ENCODE measurements at regions not wholly inside any gene's neighbourhood (a gene's known extent, or its start where the extent isn't known, plus 50 kb on each side); places are given as distances from the start of the nearest gene placed in this dataset.
"Not testable (repeated sequence)": the region's sequence is repeated elsewhere in the genome, so short reads cannot be mapped to it uniquely, and the experiment has no call there.

DNA sequence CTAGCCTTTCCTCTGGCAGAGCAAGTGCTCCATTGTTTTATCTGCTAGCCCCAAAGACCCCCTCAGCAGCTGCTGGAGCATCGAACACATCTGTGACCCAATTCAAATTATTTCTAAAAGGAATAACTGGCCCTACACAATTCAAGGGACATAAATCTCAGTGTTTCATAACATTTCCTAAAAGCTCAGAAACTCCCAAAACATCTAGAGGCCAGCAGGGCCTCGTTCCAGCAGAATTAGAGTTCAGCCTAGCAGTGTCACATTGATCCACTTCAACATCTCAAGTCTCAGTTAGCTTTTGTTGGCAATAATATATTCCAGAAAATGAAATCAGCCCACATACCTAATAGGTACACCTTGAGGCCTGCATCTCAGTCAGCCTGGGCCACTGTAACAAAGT lies 179.1 kb downstream of the ETAA1 start:
- Histone ChIP-seq H3K4me3 (ENCODE audit: low read depth, low read length) (no peak overlapping the region), H3K9ac (ENCODE audit: low read depth, low read length) (no peak overlapping the region), H3K36me3 (ENCODE audit: control insufficient read depth, insufficient read depth, low read length) (no peaks in the 10 kb centered on the region), H3K4me1 (ENCODE audit: control insufficient read depth, insufficient read depth, low read length) (no peaks in the 10 kb centered on the region), H3K9me3 (ENCODE audit: control insufficient read depth, insufficient read depth, low read length) (no peaks in the 10 kb centered on the region), H3K27me3 (ENCODE audit: control insufficient read depth, insufficient read depth, low read length) (no peaks in the 10 kb centered on the region)

DNA sequence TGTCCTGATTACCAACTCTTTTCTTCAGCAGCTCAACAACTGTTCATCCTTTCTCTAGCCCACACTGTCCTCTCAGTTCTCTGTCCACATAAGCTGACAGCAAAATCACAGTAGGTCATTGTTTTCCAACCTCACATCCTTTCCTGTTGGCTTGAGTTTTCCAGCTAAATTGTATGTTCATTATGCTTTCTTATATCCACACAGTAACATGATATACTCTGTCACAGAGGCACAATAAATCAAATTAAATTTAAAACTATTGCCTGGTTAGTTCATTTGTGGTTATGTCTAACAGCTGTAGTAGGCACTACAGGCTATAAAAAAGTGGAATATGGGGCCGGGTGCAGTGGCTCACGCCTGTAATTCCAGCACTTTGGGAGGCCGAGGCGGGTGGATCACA lies 179.9 kb downstream of the ETAA1 start:
- H3K9ac ChIP-seq (ENCODE audit: low read depth, low read length): no peak overlapping the region
- H3K36me3 ChIP-seq (ENCODE audit: control insufficient read depth, insufficient read depth, low read length): no peaks in the 10 kb centered on the region
- H3K27me3 ChIP-seq (ENCODE audit: control insufficient read depth, insufficient read depth, low read length): no peaks in the 10 kb centered on the region
- H3K4me3 ChIP-seq (ENCODE audit: low read depth, low read length): no peak overlapping the region
- H3K9me3 ChIP-seq (ENCODE audit: control insufficient read depth, insufficient read depth, low read length): no peaks in the 10 kb centered on the region
- H3K4me1 ChIP-seq (ENCODE audit: control insufficient read depth, insufficient read depth, low read length): no peaks in the 10 kb centered on the region

DNA sequence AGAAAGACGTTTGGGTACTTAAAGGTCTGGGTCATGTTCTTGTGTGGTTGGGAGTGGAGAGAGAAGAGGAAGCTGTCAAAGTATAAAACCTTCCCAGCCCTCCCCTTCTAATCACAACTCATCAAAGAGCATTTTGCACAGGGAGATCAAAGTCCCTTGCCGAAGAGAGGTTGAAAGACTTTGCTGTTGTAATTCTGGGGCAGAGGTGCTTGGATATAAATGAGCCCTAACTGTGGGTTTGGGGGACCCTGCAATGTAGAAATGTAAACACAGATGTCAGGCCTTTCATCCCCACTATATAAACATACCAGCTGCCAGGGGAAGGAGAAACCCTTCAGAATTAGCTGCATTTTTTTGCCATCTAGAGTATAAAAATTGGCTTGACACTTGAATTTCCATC lies 182.1 kb downstream of the ETAA1 start:
- H3K9me3 ChIP-seq (ENCODE audit: control insufficient read depth, insufficient read depth, low read length): no peaks in the 10 kb centered on the region
- no peak overlapping the region for H3K4me3 ChIP-seq (ENCODE audit: low read depth, low read length)
- H3K4me1 ChIP-seq (ENCODE audit: control insufficient read depth, insufficient read depth, low read length): no peaks in the 10 kb centered on the region
- no peaks in the 10 kb centered on the region for H3K36me3 ChIP-seq (ENCODE audit: control insufficient read depth, insufficient read depth, low read length)
- no peak overlapping the region for H3K9ac ChIP-seq (ENCODE audit: low read depth, low read length)
- H3K27me3 ChIP-seq (ENCODE audit: control insufficient read depth, insufficient read depth, low read length): no peaks in the 10 kb centered on the region

DNA sequence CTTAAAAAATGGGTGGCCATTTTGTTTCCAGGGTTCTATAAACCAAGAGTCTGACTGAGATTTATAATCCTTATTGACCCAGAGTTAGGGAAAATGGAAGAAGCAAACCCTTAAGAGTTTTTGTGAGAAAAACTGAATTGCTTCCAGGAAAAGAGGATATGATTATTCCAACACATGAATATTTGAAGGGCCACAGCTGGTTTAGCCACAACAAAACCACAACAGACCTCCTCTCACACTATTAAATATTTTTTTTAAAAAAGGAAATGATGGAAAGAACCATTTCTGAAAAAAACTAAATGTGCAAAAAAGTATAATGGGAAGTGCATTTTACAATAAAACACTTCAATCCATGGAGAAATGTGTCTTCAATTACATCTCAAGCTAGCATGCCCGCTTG lies 182.7 kb downstream of the ETAA1 start:
- Histone ChIP-seq H3K36me3 (ENCODE audit: control insufficient read depth, insufficient read depth, low read length) (no peaks in the 10 kb centered on the region), H3K4me1 (ENCODE audit: control insufficient read depth, insufficient read depth, low read length) (no peaks in the 10 kb centered on the region), H3K27me3 (ENCODE audit: control insufficient read depth, insufficient read depth, low read length) (no peaks in the 10 kb centered on the region), H3K4me3 (ENCODE audit: low read depth, low read length) (no peak overlapping the region), H3K9ac (ENCODE audit: low read depth, low read length) (no peak overlapping the region), H3K9me3 (ENCODE audit: control insufficient read depth, insufficient read depth, low read length) (no peaks in the 10 kb centered on the region)

DNA sequence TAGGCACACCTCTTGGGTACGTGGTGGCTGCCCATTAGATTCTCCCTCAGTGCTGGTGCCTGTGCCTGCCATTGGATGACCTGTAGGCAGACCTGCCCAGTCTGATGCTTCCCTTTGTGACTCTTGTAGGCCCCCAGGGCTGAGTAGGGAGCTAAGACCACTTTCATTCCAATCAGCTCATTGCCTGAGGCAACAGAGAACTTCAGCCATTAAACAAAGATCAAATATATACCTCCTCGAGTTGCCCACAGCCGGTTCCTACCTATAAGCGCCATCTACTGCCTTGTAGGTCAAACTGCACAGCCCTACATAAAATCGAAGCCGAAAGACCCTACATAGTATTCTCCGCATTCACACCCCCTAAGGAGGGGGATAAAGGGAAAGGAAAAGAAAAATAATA lies 184.6 kb downstream of the ETAA1 start:
- no peaks in the 10 kb centered on the region for H3K36me3 ChIP-seq (ENCODE audit: control insufficient read depth, insufficient read depth, low read length)
- no peak overlapping the region for H3K4me3 ChIP-seq (ENCODE audit: low read depth, low read length)
- H3K9me3 ChIP-seq (ENCODE audit: control insufficient read depth, insufficient read depth, low read length): no peaks in the 10 kb centered on the region
- H3K4me1 ChIP-seq (ENCODE audit: control insufficient read depth, insufficient read depth, low read length): no peaks in the 10 kb centered on the region
- no peak overlapping the region for H3K9ac ChIP-seq (ENCODE audit: low read depth, low read length)
- H3K27me3 ChIP-seq (ENCODE audit: control insufficient read depth, insufficient read depth, low read length): no peaks in the 10 kb centered on the region

DNA sequence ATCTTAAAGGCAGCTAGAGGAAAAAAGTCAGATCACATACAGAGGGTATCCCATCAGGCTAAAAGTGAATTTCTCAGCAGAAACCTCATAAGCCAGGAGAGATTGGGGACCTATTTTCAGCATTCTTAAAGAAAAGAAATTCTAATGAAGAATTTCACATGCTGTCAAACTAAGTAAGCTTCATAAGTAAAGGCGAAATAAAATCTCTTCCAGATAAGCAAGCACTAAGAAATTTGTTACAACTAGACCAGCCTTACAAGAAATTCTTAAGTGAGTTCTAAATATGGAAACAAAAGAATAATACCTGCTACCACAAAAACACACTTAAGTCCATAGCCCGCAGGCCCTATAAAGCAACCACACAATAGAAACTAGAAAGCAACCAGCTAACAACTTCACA lies 186.1 kb downstream of the ETAA1 start:
- H3K4me1 ChIP-seq (ENCODE audit: control insufficient read depth, insufficient read depth, low read length): no peaks in the 10 kb centered on the region
- H3K36me3 ChIP-seq (ENCODE audit: control insufficient read depth, insufficient read depth, low read length): no peaks in the 10 kb centered on the region
- H3K27me3 ChIP-seq (ENCODE audit: control insufficient read depth, insufficient read depth, low read length): no peaks in the 10 kb centered on the region
- H3K4me3 ChIP-seq (ENCODE audit: low read depth, low read length): no peak overlapping the region
- H3K9me3 ChIP-seq (ENCODE audit: control insufficient read depth, insufficient read depth, low read length): no peaks in the 10 kb centered on the region
- H3K9ac ChIP-seq (ENCODE audit: low read depth, low read length): no peak overlapping the region

DNA sequence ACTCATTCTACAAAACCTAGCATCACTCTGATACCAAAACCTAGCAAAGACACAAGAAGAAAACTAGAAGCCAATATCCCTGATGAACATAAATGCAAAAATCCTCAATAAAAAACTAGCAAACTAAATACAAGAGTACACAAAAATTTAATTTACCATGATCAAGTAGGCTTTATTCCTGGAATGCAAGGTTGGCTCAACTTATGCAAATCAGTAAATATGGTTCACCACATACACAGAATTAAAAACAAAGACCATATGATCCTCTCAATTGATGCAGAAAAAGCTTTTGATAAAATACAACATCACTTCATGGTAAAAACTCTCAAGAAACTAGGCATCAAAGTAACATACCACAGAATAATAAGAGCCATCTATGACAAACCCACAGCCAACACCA lies 188.3 kb downstream of the ETAA1 start:
- Histone ChIP-seq H3K4me1 (ENCODE audit: control insufficient read depth, insufficient read depth, low read length) (no peaks in the 10 kb centered on the region), H3K9me3 (ENCODE audit: control insufficient read depth, insufficient read depth, low read length) (no peaks in the 10 kb centered on the region), H3K27me3 (ENCODE audit: control insufficient read depth, insufficient read depth, low read length) (no peaks in the 10 kb centered on the region), H3K4me3 (ENCODE audit: low read depth, low read length) (no peak overlapping the region), H3K36me3 (ENCODE audit: control insufficient read depth, insufficient read depth, low read length) (no peaks in the 10 kb centered on the region), H3K9ac (ENCODE audit: low read depth, low read length) (no peak overlapping the region)

DNA sequence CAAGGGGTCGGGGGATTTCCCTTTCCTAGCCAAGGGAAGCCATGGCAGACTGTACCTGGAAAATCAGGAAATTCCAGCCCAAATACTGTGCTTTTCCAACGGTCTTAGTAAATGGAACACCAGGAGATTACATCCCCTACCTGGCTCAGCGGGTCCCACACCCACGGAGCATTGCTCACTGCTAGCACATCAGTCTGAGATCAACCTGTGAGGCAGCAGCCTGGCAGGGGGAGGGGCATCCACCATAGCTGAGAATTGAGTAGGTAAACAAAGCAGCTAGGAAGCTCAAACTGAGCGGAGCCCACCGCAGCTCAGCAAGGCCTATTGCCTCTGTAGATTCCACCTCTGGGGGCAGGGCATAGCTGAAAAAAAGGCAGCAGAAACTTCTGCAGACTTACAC lies 192.0 kb downstream of the ETAA1 start:
- not testable (repeated sequence) for H3K27me3 ChIP-seq (ENCODE audit: control insufficient read depth, insufficient read depth, low read length); H3K9ac ChIP-seq (ENCODE audit: low read depth, low read length); H3K36me3 ChIP-seq (ENCODE audit: control insufficient read depth, insufficient read depth, low read length); H3K4me1 ChIP-seq (ENCODE audit: control insufficient read depth, insufficient read depth, low read length); H3K9me3 ChIP-seq (ENCODE audit: control insufficient read depth, insufficient read depth, low read length); H3K4me3 ChIP-seq (ENCODE audit: low read depth, low read length)

DNA sequence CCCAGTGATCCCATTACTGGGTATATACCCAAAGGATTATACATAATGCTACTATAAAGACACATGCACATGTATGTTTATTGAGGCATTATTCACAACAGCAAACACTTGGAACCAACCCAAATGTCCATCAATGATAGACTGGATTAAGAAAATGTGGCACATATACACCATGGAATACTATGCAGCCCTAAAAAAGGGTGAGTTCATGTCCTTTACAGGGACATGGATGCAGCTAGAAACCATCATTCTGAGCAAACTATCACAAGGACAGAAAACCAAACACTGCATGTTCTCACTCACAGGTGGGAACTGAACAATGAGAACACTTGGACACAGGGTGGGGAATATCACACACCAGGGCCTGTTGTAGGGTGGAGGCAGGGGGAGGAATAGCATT lies 197.4 kb downstream of the ETAA1 start:
- not testable (repeated sequence) for H3K27me3 ChIP-seq (ENCODE audit: control insufficient read depth, insufficient read depth, low read length); H3K9me3 ChIP-seq (ENCODE audit: control insufficient read depth, insufficient read depth, low read length); H3K4me1 ChIP-seq (ENCODE audit: control insufficient read depth, insufficient read depth, low read length); H3K36me3 ChIP-seq (ENCODE audit: control insufficient read depth, insufficient read depth, low read length); H3K4me3 ChIP-seq (ENCODE audit: low read depth, low read length); H3K9ac ChIP-seq (ENCODE audit: low read depth, low read length)

DNA sequence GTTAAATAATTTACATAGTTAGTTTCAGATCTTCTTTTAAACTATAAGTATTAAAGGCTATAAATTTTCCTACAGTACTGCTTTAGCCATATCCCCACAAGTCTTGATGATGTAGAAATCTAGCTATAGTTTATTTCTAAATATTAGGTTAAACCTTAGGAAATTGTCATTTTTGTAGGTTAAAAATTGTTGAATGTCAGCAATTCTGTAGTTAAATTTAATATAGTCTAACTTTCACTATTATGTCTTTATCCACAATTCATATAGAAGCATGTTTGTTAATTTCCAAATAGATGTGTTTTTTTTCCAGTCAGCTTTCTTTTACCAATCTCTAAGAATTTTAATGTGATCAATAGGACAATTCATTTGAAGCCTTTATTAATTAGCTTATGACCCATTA lies 199.7 kb downstream of the ETAA1 start:
- no peaks in the 10 kb centered on the region for H3K36me3 ChIP-seq (ENCODE audit: control insufficient read depth, insufficient read depth, low read length)
- H3K4me3 ChIP-seq (ENCODE audit: low read depth, low read length): no peak overlapping the region
- no peak overlapping the region for H3K9ac ChIP-seq (ENCODE audit: low read depth, low read length)
- no peaks in the 10 kb centered on the region for H3K27me3 ChIP-seq (ENCODE audit: control insufficient read depth, insufficient read depth, low read length)
- no peaks in the 10 kb centered on the region for H3K9me3 ChIP-seq (ENCODE audit: control insufficient read depth, insufficient read depth, low read length)
- H3K4me1 ChIP-seq (ENCODE audit: control insufficient read depth, insufficient read depth, low read length): peaks cover 4% of the 10 kb centered on the region

DNA sequence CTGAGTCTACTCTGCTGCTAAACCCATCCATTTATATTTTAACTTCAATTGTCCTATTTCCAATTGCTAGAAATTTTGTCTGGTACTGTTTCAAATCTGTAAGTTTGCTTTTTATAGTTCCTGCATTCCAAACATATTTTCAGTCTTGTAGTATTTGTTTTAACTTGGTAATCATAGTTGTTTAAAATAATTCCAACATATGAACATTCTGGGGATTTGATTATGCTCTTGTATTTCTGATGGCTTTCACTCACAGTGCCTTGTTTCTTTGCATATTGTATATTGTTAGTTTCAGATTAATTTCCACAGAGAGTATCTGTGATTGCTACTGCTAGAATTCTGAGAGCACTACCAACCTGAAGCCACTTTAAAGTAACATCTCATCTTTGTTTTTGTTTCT lies 202.4 kb downstream of the ETAA1 start:
- no peaks in the 10 kb centered on the region for H3K36me3 ChIP-seq (ENCODE audit: control insufficient read depth, insufficient read depth, low read length)
- H3K27me3 ChIP-seq (ENCODE audit: control insufficient read depth, insufficient read depth, low read length): no peaks in the 10 kb centered on the region
- H3K4me1 ChIP-seq (ENCODE audit: control insufficient read depth, insufficient read depth, low read length): peaks cover 4% of the 10 kb centered on the region
- H3K9me3 ChIP-seq (ENCODE audit: control insufficient read depth, insufficient read depth, low read length): no peaks in the 10 kb centered on the region
- H3K4me3 ChIP-seq (ENCODE audit: low read depth, low read length): no peak overlapping the region
- H3K9ac ChIP-seq (ENCODE audit: low read depth, low read length): no peak overlapping the region

DNA sequence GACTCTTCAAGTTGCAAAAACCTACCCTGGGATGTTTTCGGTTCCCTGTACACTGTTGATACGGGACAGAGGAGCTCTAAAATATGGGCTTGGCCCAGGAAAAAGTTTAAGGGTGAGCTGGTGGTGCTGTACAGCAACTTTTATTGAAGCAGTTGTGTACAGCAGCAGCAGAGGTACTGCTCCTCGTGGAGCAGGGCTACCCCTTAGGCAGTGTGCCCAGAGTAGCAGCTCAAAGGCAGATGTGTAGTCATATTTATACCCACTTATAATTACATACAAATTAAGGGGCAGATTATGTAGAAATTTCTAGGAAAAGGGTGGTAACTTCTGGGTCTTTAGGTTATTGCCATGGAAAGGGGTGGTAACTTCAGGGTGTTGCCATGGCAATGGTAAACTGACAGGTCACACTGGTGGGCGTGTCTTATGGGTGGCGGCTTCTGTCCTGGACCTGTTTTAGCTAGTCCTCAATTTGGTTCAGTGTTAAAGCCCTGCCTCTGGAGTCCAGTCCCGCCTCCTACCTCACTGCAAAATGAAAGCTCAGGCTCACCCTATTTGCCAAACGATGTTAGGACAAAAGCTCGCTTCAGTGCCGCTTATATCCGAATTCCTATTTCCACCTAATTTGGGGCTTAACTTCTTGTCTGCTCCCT lies 203.2 kb downstream of the ETAA1 start:
- H3K9ac ChIP-seq (ENCODE audit: low read depth, low read length): no peak overlapping the region
- H3K36me3 ChIP-seq (ENCODE audit: control insufficient read depth, insufficient read depth, low read length): no peaks in the 10 kb centered on the region
- no peaks in the 10 kb centered on the region for H3K9me3 ChIP-seq (ENCODE audit: control insufficient read depth, insufficient read depth, low read length)
- H3K4me3 ChIP-seq (ENCODE audit: low read depth, low read length): no peak overlapping the region
- peaks cover 4% of the 10 kb centered on the region for H3K4me1 ChIP-seq (ENCODE audit: control insufficient read depth, insufficient read depth, low read length)
- H3K27me3 ChIP-seq (ENCODE audit: control insufficient read depth, insufficient read depth, low read length): no peaks in the 10 kb centered on the region

DNA sequence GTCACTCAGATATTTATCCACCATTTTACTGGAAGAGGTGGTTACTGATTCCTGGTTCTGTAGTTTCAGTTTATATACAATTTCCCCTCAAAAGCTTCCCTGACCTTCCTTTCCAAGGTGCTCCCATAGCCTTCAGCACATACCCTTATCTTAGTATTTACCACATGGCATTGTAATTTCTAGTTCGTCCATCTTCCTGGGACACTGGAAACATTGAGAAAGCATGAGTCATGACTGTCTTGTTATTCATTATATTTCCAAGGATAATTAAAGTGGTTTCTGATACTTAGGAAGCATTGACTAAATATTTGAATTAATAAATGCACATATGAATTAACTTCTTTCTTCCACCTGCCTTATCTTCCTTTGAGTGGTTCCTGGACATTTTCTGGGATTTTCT lies 203.8 kb downstream of the ETAA1 start:
- no peaks in the 10 kb centered on the region for H3K36me3 ChIP-seq (ENCODE audit: control insufficient read depth, insufficient read depth, low read length)
- peaks cover 4% of the 10 kb centered on the region for H3K4me1 ChIP-seq (ENCODE audit: control insufficient read depth, insufficient read depth, low read length)
- no peaks in the 10 kb centered on the region for H3K9me3 ChIP-seq (ENCODE audit: control insufficient read depth, insufficient read depth, low read length)
- H3K27me3 ChIP-seq (ENCODE audit: control insufficient read depth, insufficient read depth, low read length): no peaks in the 10 kb centered on the region
- H3K4me3 ChIP-seq (ENCODE audit: low read depth, low read length): no peak overlapping the region
- no peak overlapping the region for H3K9ac ChIP-seq (ENCODE audit: low read depth, low read length)

Measured in iPS-15b (cell line).